ENCODE measurements at regions not wholly inside any gene's neighbourhood (a gene's known extent, or its start where the extent isn't known, plus 50 kb on each side); places are given as distances from the start of the nearest gene placed in this dataset.

DNA sequence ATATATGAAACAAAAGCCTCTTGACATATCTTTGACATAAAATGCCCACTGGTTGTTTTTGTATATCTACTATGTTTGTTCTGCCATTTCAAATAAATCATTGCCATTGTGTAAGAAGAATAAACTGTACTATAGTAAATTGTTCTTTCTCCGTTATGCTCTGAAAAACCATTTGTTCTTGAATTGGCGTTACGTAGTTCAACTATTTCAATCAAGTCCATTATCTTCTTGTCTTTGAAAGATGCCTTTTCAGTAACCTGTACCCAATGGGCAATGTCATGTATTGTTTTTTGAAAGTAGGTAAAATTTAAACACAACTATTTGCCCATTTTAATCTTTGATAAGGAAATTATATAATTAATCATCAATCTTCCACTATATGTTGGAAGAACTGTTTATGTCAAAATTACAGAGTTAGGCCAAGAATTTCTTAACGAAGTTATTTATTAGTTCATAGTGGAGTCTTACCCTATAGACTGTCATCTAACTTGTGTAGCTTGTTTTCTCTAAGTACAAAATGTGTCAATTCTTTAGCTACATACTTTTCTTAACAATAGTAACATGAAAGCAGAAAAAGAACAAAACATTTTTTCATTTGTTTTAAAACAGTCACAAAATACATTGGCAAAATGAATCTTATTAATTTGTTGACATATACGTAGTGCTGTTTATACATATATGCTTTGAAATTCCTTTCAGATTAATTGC is 294.8 kb downstream of the PTPRC start:
- Mint-ChIP-seq H3K4me1 (ENCODE audit: low read depth, unreplicated experiment) (peaks cover 19% of the 10 kb centered on the region), H3K27ac (ENCODE audit: unreplicated experiment) (peak overlapping the region; percentile 75), H3K4me3 (ENCODE audit: unreplicated experiment) (no peak overlapping the region), H3K9me3 (ENCODE audit: unreplicated experiment) (no peaks in the 10 kb centered on the region), H3K27me3 (ENCODE audit: low read depth, unreplicated experiment) (no peaks in the 10 kb centered on the region), H3K36me3 (ENCODE audit: low read depth, unreplicated experiment) (peaks cover 5% of the 10 kb centered on the region)
- TF ChIP-seq EZH2 (IDR thresholded peaks at IDR 0.05; ENCODE audit: insufficient read depth, low read length) = no peak
- TF ChIP-seq, protein P1, sequence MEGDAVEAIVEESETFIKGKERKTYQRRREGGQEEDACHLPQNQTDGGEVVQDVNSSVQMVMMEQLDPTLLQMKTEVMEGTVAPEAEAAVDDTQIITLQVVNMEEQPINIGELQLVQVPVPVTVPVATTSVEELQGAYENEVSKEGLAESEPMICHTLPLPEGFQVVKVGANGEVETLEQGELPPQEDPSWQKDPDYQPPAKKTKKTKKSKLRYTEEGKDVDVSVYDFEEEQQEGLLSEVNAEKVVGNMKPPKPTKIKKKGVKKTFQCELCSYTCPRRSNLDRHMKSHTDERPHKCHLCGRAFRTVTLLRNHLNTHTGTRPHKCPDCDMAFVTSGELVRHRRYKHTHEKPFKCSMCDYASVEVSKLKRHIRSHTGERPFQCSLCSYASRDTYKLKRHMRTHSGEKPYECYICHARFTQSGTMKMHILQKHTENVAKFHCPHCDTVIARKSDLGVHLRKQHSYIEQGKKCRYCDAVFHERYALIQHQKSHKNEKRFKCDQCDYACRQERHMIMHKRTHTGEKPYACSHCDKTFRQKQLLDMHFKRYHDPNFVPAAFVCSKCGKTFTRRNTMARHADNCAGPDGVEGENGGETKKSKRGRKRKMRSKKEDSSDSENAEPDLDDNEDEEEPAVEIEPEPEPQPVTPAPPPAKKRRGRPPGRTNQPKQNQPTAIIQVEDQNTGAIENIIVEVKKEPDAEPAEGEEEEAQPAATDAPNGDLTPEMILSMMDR (IDR thresholded peaks at IDR 0.05; ENCODE audit: insufficient read depth, low read depth, low read length) = no peak
- peaks cover 18% of the 10 kb centered on the region for H3K4me1 ChIP-seq (ENCODE audit: insufficient read depth, low read length)
- FAIRE-seq (no peak), DNase-seq (ENCODE audit: low read depth) (no peak)
- H4K20me1 ChIP-seq (ENCODE audit: insufficient read depth, low read length) = peaks cover 54% of the 10 kb centered on the region
- H3K9me3 ChIP-seq (ENCODE audit: insufficient read depth, low read depth, low read length) = no peaks in the 10 kb centered on the region
- H3K79me2 ChIP-seq (ENCODE audit: insufficient read depth, low read length) = peaks cover 87% of the 10 kb centered on the region
- H3K4me2 ChIP-seq (ENCODE audit: low read length) = peak overlapping the region; percentile 86
- no peaks in the 10 kb centered on the region for H3K27me3 ChIP-seq (ENCODE audit: insufficient read depth, low read length)
- H2AFZ ChIP-seq (ENCODE audit: low read depth, low read length) = no peak overlapping the region
- H3K4me3 ChIP-seq (ENCODE audit: insufficient read depth, low read depth, low read length) = peak overlapping the region; percentile 98
- H3K9ac ChIP-seq (ENCODE audit: low read length) = peak overlapping the region; percentile 97
- H3K27ac ChIP-seq (ENCODE audit: low read depth, low read length) = peak overlapping the region; percentile 96
- no peaks in the 10 kb centered on the region for H3K36me3 ChIP-seq (ENCODE audit: insufficient read depth, low read length)

DNA sequence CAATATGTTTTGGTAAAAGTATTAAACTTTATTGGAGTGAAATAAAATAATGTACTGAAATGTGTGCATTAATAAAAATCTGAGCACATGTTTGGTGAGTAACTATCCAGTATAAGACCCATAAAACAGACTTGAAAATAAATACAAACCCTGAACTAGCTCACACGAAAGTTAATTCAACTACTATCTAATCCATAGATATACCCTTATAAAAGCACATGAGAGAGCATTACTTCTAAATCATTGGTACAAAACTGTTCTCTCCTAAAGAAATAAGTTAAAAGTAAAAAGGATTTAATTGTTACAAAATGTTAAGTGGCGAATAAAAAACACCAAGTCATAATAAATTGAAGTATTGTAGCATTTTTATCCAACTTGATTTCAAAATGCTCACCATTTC is 295.6 kb downstream of the PTPRC start:
- H3K36me3 ChIP-seq (ENCODE audit: insufficient read depth, low read length) = no peaks in the 10 kb centered on the region
- FAIRE-seq (peak; percentile 47), DNase-seq (ENCODE audit: low read depth) (no peak)
- H3K4me3 ChIP-seq (ENCODE audit: insufficient read depth, low read depth, low read length) = peak overlapping the region; percentile 98
- H3K27me3 ChIP-seq (ENCODE audit: insufficient read depth, low read length) = no peaks in the 10 kb centered on the region
- no peaks in the 10 kb centered on the region for H3K9me3 ChIP-seq (ENCODE audit: insufficient read depth, low read depth, low read length)
- peak overlapping the region; percentile 86 for H3K4me2 ChIP-seq (ENCODE audit: low read length)
- peaks cover 13% of the 10 kb centered on the region for H3K4me1 Mint-ChIP-seq (ENCODE audit: low read depth, unreplicated experiment)
- peaks cover 79% of the 10 kb centered on the region for H3K79me2 ChIP-seq (ENCODE audit: insufficient read depth, low read length)
- no peak overlapping the region for H3K27ac Mint-ChIP-seq (ENCODE audit: unreplicated experiment)
- peak overlapping the region; percentile 96 for H3K27ac ChIP-seq (ENCODE audit: low read depth, low read length)
- peaks cover 46% of the 10 kb centered on the region for H4K20me1 ChIP-seq (ENCODE audit: insufficient read depth, low read length)
- H3K9me3 Mint-ChIP-seq (ENCODE audit: unreplicated experiment) = no peaks in the 10 kb centered on the region
- TF ChIP-seq EZH2 (IDR thresholded peaks at IDR 0.05; ENCODE audit: insufficient read depth, low read length) = no peak
- TF ChIP-seq, protein P1 (IDR thresholded peaks at IDR 0.05; ENCODE audit: insufficient read depth, low read depth, low read length) = no peak
- peaks cover 11% of the 10 kb centered on the region for H3K4me1 ChIP-seq (ENCODE audit: insufficient read depth, low read length)
- no peak overlapping the region for H3K4me3 Mint-ChIP-seq (ENCODE audit: unreplicated experiment)
- peaks cover 5% of the 10 kb centered on the region for H3K36me3 Mint-ChIP-seq (ENCODE audit: low read depth, unreplicated experiment)
- no peaks in the 10 kb centered on the region for H3K27me3 Mint-ChIP-seq (ENCODE audit: low read depth, unreplicated experiment)
- peak overlapping the region; percentile 97 for H3K9ac ChIP-seq (ENCODE audit: low read length)
- H2AFZ ChIP-seq (ENCODE audit: low read depth, low read length) = no peak overlapping the region

GRCh38 chr1:198934901-198935305 is 296.1 kb downstream of the PTPRC start:
- peaks cover 41% of the 10 kb centered on the region for H4K20me1 ChIP-seq (ENCODE audit: insufficient read depth, low read length)
- Mint-ChIP-seq H3K9me3 (ENCODE audit: unreplicated experiment) (no peaks in the 10 kb centered on the region), H3K27ac (ENCODE audit: unreplicated experiment) (no peak overlapping the region), H3K4me1 (ENCODE audit: low read depth, unreplicated experiment) (peaks cover 11% of the 10 kb centered on the region), H3K4me3 (ENCODE audit: unreplicated experiment) (no peak overlapping the region), H3K36me3 (ENCODE audit: low read depth, unreplicated experiment) (peaks cover 5% of the 10 kb centered on the region), H3K27me3 (ENCODE audit: low read depth, unreplicated experiment) (no peaks in the 10 kb centered on the region)
- H3K27ac ChIP-seq (ENCODE audit: low read depth, low read length) = peak overlapping the region; percentile 96
- H3K36me3 ChIP-seq (ENCODE audit: insufficient read depth, low read length) = no peaks in the 10 kb centered on the region
- H3K9me3 ChIP-seq (ENCODE audit: insufficient read depth, low read depth, low read length) = no peaks in the 10 kb centered on the region
- H3K79me2 ChIP-seq (ENCODE audit: insufficient read depth, low read length) = peaks cover 75% of the 10 kb centered on the region
- H3K4me2 ChIP-seq (ENCODE audit: low read length) = peak overlapping the region; percentile 86
- H3K27me3 ChIP-seq (ENCODE audit: insufficient read depth, low read length) = no peaks in the 10 kb centered on the region
- H2AFZ ChIP-seq (ENCODE audit: low read depth, low read length) = no peak overlapping the region
- TF ChIP-seq, protein P1 (IDR thresholded peaks at IDR 0.05; ENCODE audit: insufficient read depth, low read depth, low read length) = no peak
- no peak for TF ChIP-seq EZH2 (IDR thresholded peaks at IDR 0.05; ENCODE audit: insufficient read depth, low read length)
- H3K4me1 ChIP-seq (ENCODE audit: insufficient read depth, low read length) = peaks cover 10% of the 10 kb centered on the region
- FAIRE-seq (peak; percentile 23), DNase-seq (ENCODE audit: low read depth) (peak; percentile 59)
- peak overlapping the region; percentile 98 for H3K4me3 ChIP-seq (ENCODE audit: insufficient read depth, low read depth, low read length)
- H3K9ac ChIP-seq (ENCODE audit: low read length) = peak overlapping the region; percentile 97

All from astrocyte (in vitro differentiated cells and primary cell).